DOHH2 (cell line): ENCODE measurements at regions not wholly inside any gene's neighbourhood (a gene's known extent, or its start where the extent isn't known, plus 50 kb on each side); places are given as distances from the start of the nearest gene placed in this dataset.

Source experiments
- CTCF ChIP-seq: fragments of 200-600 bp; sonication (generic); IDR thresholded peaks from one replicate; pipeline ENCODE4 v1.5.1; 2014; ENCODE audit warnings: antibody characterized with exemption, mild to moderate bottlenecking, low read depth, low read length; ENCODE audit not compliant: poor library complexity, severe bottlenecking
- EZH2phosphoT487 ChIP-seq: fragments of 200-600 bp; sonication (generic); IDR thresholded peaks from 2 replicates; pipeline ENCODE4 v1.6.1; 2017; ENCODE audit warnings: borderline replicate concordance, mild to moderate bottlenecking, antibody characterized with exemption, low read length, moderate library complexity, mixed read lengths

- TF ChIP-seq CTCF (no peak), EZH2phosphoT487 (no peak)
Measured at GRCh38 chr2:64359171-64359891, 94.6 kb upstream of the LGALSL start.
